HUDEP-2 (cell line): ENCODE measurements at regions not wholly inside any gene's neighbourhood (a gene's known extent, or its start where the extent isn't known, plus 50 kb on each side); places are given as distances from the start of the nearest gene placed in this dataset.
"Not testable (repeated sequence)": the region's sequence is repeated elsewhere in the genome, so short reads cannot be mapped to it uniquely, and the experiment has no call there.

ENCODE experiments used
- DNase-seq, 76 experiments: peaks; one replicate each; lab custom pipeline; 2025; ENCODE audit not compliant: unreplicated experiment in 76 of 76; lab: John Stamatoyannopoulos, UW

DNA sequence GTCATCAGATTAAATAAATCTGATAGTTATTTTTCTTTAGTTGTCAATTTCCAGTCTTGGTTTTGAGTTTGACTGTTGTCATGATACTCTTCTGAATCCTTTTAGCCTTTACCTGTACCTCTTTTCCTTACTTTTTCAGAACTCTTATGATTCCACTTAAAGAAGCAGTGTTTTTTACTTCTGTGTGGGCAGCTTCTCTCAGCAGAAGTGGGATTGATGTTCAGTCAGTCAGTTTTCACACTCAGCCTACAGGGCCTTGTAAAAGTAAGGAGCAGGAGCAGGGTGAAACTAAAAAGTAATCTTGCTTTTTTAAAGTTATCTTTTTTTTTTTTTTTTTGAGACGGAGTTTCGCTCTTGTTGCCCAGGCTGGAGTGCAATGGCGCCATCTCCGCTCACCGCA is 75.1 kb downstream of the HAUS1 start:
- no peak for DNase-seq

DNA sequence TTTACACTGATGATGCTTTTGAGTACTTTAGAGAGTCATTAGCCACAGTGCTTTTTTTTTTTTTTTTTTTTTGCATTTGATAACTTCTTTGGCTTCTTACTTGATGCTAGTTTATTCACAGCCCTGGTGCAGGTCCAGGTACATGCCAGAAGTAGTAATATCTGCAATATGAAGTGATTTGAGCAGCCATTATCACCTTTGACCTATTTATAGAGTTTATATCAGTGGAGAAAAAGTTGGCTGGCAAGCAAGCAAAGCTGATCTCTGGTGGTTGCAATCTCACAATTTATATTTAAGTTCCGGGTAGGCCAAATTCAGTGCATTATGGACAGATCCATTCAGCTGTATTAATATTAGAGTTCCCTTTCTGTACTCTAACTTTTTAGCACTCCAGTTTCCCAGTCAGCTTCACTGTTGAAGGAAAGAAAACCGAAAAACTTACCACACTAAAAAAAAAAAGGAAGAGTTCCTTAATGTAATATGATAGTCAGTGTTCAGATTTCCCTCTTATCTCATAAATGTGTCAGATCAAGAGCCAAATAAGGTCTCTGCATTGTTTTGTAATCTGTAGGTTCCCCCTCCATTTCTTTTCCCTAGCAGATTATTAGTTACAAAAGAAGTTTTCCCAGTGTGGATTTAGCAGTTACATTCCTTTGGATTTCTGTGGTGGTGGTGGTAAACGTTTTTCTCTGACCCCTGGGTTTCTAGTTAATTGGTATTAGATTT is 78.6 kb downstream of the HAUS1 start:
- DNase-seq, result no peak

DNA sequence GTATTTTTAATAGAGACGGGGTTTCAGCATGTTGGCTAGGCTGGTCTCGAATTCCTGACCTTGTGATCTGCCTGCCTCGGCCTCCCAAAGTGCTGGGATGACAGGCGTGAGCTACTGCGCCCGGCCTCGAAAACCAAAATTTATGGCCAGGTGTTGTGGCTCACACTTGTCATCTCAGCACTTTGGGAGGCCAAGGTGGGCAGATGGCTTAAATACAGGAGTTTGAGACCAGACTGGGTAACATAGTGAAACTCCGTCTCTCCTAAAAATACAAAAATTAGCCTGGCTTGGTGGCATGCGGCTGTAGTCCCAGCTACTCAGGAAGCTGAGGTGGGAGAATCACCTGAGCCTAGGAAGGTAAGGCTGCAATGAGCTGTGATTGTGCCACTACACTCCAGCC is 80.1 kb downstream of the HAUS1 start:
- DNase-seq, result not testable (repeated sequence)

DNA sequence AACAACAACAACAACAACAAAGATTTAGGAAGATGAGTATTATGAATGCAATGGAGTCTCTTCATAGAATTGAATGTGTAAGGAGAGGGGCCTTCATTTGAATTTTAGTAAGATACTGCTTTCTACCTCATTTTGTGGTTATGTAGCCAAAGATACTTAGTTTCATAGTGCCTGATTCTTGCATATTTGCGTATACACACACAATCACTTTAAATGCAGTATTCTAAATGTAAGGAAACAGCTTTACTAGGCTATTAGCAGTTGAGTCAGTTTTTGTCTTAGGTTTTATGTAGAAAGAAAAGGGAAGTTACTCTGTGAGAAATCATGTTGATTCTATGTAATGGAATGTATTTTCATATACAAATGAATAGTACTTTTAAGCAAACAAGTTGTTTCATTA is 80.5 kb downstream of the HAUS1 start:
- no peak for DNase-seq

DNA sequence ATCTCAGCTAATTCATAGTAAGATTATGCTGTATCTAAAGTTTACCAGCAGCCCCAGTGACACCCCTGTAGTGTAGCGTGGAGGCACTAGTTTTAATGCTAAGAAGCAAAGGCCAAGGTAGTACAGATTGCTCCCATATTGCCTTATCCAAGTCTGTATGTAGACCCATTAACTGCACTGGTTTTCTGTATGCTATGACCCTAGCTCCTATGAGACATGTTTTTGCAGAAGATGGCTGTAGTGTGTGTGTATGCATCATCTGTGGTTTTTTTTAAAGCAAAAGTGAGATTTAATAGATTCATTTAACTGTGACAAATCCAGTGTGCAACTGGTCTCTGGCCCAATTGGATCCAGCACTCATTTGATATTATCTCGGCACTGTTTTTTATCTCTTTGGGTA is 86.5 kb downstream of the HAUS1 start:
- DNase-seq, result peak in 1 of 76 experiments; percentile 9

DNA sequence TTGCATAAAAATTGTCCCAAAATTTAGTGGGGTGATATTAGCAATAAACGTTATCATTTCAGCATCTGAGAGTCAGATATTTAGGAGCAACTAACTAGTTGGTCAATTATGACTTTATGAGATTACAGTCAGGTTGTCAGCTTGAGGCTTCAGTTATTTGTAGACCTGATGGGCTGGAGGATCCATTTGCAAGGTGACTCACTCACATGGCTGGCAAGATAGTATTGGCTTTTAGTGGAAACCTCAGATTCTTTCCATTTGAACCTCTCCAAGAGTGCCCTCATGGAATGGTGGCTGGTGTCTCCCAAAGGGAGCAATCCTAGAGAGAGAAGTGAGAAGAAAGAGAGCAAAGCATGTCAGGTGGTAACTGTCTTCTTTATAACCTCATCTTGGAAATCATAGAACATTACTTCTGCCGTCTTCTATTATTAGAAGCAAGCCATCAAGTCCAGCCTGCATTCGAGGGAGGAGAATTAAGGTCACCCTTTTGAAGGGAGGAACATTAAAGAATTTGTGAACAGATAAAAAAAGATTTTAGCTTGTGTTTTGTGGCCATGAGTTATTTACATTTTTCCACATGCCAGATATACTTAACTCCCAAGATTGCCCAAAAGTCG is 92.5 kb downstream of the HAUS1 start:
- peak in 1 of 76 experiments; percentile 10 for DNase-seq

DNA sequence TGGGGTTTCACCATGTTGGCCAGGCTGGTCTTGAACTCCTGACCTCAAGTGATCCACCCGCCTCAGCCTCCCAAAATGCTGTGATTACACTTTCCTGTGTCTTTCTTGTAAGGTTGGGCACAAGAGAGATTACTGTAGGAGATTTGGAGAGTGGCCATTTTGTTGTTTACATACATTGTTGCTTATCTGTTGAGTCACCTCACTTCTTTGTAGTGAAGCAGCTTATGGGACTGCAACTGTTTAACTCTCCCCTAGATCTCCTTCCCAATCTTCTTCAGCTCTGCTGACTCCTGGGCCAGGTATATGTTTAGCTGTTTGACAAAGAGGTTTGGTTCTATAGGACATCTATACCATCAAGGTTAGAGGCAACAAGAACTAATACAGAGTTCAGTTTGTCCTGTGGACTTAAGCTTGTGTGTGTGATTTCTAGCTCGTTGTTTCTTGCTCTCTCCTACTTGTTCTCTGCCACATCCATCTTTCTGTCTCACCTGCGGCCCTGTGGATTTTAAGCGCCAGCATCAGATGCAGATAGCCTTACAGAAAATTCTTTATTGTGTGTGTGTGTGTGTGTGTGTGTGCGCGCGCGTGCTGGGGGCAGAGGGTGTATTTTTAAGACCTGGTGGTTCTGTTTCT is 95.4 kb downstream of the HAUS1 start:
- DNase-seq, result peak in 40 of 76 experiments; percentile 3 to 78 (median 42)

DNA sequence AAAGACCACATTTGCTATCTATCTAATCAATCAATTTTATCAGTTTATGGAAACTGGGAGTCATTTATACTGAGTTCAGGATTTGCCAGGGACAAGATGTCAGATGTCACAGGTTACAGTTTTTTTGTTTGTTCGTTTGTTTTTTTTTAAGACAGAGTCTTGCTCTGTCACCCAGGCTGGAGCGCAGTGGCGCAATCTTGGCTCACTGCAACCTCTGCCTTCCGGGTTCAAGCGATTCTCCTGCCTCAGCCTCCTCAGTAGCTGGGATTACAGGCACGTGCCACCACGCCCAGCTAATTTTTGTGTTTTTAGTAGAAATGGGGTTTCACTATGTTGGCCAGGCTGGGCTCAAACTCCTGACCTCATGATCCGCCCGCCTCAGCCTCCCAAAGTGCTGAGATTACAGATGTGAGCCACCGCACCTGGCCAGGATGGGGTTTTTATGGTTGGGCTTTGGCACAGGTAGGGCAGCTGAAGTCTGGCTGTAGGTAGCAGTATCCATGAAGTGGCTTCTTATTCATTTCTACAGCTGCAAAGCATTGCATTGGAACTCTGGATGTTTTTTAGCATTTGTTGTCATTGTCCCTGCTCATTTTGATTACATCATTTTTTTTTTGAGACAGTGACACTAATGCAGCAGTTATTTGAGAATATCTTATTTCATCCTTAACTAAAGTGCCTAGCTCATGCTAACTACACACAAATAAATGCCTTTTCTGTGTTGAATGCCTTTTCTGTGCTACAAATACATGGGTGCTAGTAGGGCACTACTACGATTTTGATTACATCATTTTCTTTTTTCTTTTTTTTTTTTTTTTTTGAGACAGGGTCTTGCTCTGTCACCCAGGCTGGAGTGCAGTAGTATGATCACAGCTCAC is 96.2 kb downstream of the HAUS1 start:
- DNase-seq, result not testable (repeated sequence)

DNA sequence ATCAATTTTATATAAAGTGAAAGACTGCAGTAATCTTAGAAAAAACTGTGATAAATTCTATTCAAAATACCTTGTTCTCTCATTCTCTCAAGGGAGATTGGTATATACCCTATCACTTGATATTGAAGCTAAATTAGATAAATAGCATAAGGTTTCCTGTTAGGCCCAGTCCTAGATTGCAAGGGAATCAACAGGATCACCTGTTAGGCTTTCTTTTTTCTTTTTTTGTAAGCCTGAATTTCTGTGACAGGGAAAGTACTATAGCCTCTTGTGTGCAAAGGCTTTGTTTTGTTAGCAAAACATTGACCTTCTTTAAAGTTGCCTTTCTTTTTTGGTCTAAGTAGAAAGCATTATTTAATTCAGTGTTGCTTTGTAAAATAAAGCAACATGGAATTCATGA is 100.0 kb downstream of the HAUS1 start:
- no peak for DNase-seq

- no peak for DNase-seq
These were observed 103.8 kb downstream of the HAUS1 start for GRCh38 chr18:46207985-46208384.

- no peak for DNase-seq
These were observed 105.0 kb downstream of the HAUS1 start for GRCh38 chr18:46209161-46209560.

DNA sequence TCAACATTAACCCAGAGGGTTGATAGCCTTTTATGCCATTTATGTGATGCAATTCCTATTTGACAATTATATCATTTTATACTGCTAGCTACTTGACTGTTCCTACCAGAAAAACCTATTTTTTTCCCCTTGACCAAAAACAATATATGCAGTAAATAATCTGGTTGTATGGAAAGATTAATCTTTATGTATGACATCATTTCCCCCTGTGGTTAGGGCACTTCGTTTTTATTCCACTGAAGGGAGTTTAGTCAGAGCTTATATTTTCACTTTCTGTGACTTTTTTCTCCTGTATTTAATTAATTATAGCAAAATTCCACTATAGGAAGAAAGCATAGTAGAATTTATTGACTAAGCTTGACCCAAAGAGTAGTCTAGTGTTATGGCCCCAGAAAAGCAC is 107.6 kb downstream of the HAUS1 start:
- DNase-seq, result peak in 2 of 76 experiments; percentile 23 to 26

DNA sequence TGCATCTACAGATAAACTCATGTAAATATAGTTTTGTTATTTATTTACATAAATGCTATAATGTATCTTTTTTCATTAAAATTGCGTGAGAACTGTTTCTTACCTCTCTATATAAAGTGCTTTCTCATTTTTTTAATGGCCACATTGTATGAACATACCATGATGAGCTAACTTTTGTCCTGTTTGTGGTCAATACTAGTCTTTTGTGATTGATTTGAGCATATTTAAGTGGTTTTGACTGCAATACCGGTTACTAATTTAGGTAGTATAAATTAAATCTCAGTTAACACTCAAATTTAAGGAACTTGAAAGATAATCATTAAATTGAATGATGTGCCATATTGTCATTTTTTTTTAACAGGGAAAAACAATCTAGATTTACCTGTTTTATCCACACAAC is 108.2 kb downstream of the HAUS1 start:
- DNase-seq, result no peak

DNA sequence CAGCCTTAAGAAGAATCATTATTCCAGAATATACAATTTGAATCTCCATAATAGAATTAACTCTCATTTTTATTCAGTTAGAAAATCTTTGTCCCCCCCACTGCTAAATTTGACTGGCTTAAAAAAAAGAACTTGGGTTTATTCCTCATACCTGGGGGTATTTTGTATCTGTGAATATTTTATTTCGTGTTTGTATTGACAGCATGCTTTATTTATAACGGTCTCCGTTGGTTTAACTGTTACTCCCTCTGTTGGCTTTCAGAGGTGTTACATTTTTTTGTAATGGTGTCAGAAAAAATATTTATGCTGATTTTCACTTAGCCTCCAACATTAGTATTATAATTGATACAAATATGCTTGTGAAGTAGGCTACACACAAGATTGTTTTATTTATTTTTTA is 109.1 kb downstream of the HAUS1 start:
- peak in 9 of 76 experiments; percentile 3 to 28 (median 18) for DNase-seq

- DNase-seq, result no peak
These were observed 110.2 kb downstream of the HAUS1 start for GRCh38 chr18:46214435-46214834.

GRCh38 chr18:46215902-46216723 is 111.9 kb downstream of the HAUS1 start:
- DNase-seq, result no peak

DNA sequence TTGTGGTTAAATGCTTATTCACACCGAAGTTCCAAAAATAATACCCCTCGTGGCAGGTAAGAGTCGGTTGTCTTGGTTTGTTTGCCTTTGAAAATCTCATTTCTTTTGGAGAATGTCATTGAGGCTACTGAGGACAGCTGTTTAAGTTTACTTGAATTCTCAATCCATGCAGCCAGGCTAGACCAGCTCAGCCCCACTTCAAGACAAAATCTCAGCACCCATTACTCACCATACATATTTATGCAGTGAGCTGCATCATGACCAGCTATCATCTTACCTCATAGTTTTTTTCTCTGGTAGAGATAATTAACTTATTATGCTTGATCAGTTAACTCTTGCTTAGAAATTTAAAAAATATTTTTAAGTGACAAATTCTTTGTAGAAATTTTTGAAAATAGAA is 115.9 kb downstream of the HAUS1 start:
- no peak for DNase-seq

GRCh38 chr18:46222093-46222492 is 117.9 kb downstream of the HAUS1 start:
- DNase-seq, result no peak

DNA sequence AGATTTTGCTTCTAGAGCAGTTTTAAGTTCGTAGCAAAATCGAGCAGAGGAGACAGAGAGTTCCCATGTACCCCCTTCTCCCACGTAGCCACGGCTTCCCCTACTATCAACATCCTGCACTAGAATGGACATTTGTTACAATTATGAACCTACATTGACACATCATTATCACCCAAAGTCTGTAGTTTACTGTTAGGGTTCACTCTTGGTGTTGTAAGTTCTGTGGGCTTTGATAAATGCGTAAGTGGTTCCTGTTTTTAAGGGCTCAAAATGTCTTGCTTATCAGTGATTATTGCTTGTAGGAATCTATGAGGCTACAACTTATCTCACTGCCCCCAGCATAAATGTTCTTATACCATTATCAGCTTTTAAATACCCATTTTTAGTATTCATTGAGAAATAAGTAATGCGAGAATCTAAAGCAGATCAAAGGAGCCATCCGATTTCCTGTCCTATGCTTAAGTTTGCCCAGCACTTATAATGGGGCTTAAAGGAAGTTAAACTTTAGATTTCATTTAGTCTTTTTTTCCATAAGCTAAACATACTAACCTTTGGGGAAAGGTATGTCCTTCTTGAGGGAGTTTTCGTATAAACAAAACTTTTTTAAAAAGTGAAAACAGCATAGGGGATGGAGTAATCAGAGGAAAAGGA is 118.7 kb downstream of the HAUS1 start:
- DNase-seq, result peak in 48 of 76 experiments; percentile 3 to 85 (median 51)
